NT2/D1 (cell line): ENCODE measurements at regions not wholly inside any gene's neighbourhood (a gene's known extent, or its start where the extent isn't known, plus 50 kb on each side); places are given as distances from the start of the nearest gene placed in this dataset.

Source experiments
- DNase-seq: peaks from one replicate; pipeline ENCODE4 v3.0.0-alpha.2; 2011; ENCODE audit warnings: low read depth, low spot score
- H3K27me3 ChIP-seq: 2 replicates; pipeline ENCODE4 v1.6.0; 2011; ENCODE audit warnings: mild to moderate bottlenecking; ENCODE audit not compliant: insufficient read length, insufficient read depth
- H3K36me3 ChIP-seq: 2 replicates; pipeline ENCODE4 v1.6.1; 2011; ENCODE audit warnings: mild to moderate bottlenecking, low read length, mixed read lengths; ENCODE audit not compliant: insufficient read depth, insufficient read length
- H3K4me1 ChIP-seq: 2 replicates; pipeline ENCODE4 v1.5.1; 2011; ENCODE audit not compliant: insufficient read depth, insufficient read length
- H3K4me3 ChIP-seq: 2 replicates; pipeline ENCODE4 v1.5.1; 2011; ENCODE audit warnings: low read depth; ENCODE audit not compliant: insufficient read length
- H3K9ac ChIP-seq: 2 replicates; pipeline ENCODE4 v1.6.0; 2011; ENCODE audit warnings: low read depth; ENCODE audit not compliant: insufficient read length
- H3K9me3 ChIP-seq: 2 replicates; pipeline ENCODE4 v1.5.1; 2011; ENCODE audit warnings: mild to moderate bottlenecking, low read length; ENCODE audit not compliant: insufficient read depth
- SUZ12 ChIP-seq: IDR thresholded peaks from 2 replicates; pipeline ENCODE4 v1.6.1; 2011; ENCODE audit not compliant: insufficient read length, insufficient read depth; ENCODE audit errors: extremely low read depth
- YY1 ChIP-seq: IDR thresholded peaks from 2 replicates; pipeline ENCODE4 v1.6.1; 2011; ENCODE audit not compliant: insufficient read length, insufficient read depth
- ZNF274 ChIP-seq: IDR thresholded peaks from 2 replicates; pipeline ENCODE4 v1.6.1; 2011; ENCODE audit warnings: mild to moderate bottlenecking, low read depth, low read length

DNA sequence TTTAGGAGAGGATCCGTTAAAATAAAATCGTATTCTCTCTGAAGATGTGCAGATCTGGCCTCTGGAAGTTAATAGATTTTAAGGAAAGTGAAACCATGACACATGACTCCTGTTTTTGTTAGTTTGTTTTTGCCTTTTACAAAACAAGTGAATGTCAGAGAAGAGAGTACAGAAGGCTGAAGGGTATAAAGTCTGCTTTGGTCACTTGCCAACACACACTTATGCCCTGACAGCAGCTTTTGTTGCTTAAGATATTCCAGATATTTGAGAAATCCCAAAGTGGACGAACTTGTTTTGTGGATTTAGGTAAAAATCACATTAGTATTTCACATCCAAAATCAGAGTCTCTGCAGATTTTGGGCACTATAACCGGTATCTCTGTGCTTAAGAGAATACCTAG lies 192.4 kb upstream of the RASGEF1B start:
- no peak for DNase-seq
- no peak for TF ChIP-seq YY1
- TF ChIP-seq SUZ12: no peak
- TF ChIP-seq ZNF274: no peak
- Histone ChIP-seq H3K4me3 (no peak overlapping the region), H3K4me1 (no peaks in the 10 kb centered on the region), H3K36me3 (no peaks in the 10 kb centered on the region), H3K9ac (no peak overlapping the region), H3K27me3 (no peaks in the 10 kb centered on the region), H3K9me3 (no peaks in the 10 kb centered on the region)

DNA sequence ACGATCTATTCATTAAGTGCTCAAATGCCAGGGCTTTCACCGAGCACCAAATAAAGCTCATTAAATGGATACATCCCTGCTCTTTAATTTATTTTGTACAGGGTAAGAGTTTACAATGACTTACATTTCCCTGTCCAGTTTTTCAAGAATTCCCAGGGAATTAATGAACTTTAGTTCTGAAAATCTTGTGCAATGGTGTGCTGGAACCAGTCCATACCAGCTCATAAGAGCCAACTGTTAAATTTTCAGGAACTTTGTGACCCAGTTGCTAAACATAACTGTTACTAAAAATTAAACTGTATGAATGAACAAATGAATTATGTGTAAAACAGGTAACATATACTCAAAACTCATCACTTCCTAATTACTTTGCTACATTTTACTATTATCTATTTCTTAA lies 191.7 kb upstream of the RASGEF1B start:
- DNase-seq: no peak
- no peak overlapping the region for H3K4me3 ChIP-seq
- H3K27me3 ChIP-seq: no peaks in the 10 kb centered on the region
- no peaks in the 10 kb centered on the region for H3K4me1 ChIP-seq
- TF ChIP-seq ZNF274 (no peak), YY1 (no peak), SUZ12 (no peak)
- no peaks in the 10 kb centered on the region for H3K36me3 ChIP-seq
- H3K9me3 ChIP-seq: no peaks in the 10 kb centered on the region
- no peak overlapping the region for H3K9ac ChIP-seq

DNA sequence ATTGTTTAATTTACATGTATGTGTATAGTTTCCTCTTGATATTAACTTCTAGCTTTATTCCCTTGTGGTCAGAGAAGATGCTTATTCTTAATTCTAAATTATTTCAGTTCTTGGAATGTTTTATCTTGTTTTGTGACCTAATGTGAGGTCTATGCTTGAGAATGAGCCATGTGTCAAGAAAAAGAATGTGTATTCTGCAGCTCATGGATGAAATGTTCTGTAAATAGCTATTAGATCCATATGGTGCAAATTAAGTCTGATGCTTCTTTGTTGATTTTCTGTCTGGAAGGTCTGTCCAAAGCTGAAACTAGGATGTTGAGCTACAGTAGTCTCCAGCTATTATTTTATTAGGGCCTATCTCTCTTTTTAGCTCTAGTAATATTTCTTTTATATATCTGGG lies 187.3 kb upstream of the RASGEF1B start:
- DNase-seq: no peak
- TF ChIP-seq SUZ12 (no peak), ZNF274 (no peak), YY1 (no peak)
- H3K36me3 ChIP-seq: no peaks in the 10 kb centered on the region
- no peaks in the 10 kb centered on the region for H3K9me3 ChIP-seq
- H3K27me3 ChIP-seq: no peaks in the 10 kb centered on the region
- H3K9ac ChIP-seq: no peak overlapping the region
- H3K4me1 ChIP-seq: no peaks in the 10 kb centered on the region
- no peak overlapping the region for H3K4me3 ChIP-seq

DNA sequence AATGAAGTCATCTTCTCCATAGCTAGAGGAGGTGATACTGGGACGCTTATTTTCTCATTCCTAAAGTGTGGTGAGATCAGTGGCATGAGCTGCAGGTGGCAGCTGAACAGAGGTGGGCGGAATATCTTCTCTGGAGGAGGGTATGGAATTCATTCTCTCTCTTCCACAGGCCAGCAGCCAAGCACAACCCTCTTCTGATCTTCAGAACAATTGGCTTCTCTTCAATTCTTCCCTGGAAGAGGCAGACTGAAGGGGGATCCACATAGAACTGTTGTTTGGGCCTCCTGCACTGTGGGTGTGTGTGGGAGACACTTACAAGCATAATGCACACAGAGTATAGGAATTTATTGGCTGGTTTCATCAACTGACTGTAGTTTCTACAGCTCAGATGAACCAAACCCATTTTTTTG lies 180.4 kb upstream of the RASGEF1B start:
- no peak overlapping the region for H3K9ac ChIP-seq
- no peaks in the 10 kb centered on the region for H3K36me3 ChIP-seq
- no peaks in the 10 kb centered on the region for H3K4me1 ChIP-seq
- H3K9me3 ChIP-seq: no peaks in the 10 kb centered on the region
- no peak for DNase-seq
- no peak for TF ChIP-seq SUZ12
- TF ChIP-seq YY1: no peak
- TF ChIP-seq ZNF274: no peak
- H3K27me3 ChIP-seq: no peaks in the 10 kb centered on the region
- H3K4me3 ChIP-seq: no peak overlapping the region

DNA sequence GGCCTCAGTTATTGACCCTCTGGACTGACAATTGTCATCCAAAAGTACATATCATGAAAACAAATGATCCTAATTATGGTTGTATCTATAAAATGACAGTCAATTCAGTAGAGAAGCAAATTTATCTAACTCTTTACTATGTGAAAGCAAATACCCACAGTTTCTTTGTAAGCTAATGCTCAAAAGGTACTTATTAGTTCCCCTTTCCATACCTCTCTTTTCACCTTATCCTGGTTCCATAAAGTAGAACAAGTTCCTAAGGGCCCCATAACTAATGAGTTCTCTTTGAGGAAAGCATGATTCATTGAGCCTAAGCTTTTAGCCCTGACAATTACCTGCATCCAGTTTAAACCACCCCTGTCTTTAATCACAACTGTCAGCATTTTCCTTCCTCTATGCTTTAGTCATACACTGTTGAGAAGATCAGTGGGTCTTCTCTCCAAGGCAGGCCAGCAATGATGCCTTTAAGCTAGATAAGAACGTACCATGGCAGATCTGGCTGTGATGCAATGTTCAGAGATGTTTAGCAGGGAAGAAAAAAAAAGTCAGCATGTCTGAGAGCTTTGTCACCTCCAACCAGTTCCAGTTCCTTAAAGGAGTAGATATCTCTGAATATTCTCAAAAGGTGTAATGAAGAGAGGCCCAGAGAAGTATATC lies 179.7 kb upstream of the RASGEF1B start:
- no peaks in the 10 kb centered on the region for H3K27me3 ChIP-seq
- H3K9ac ChIP-seq: no peak overlapping the region
- TF ChIP-seq YY1 (no peak), ZNF274 (no peak), SUZ12 (no peak)

DNA sequence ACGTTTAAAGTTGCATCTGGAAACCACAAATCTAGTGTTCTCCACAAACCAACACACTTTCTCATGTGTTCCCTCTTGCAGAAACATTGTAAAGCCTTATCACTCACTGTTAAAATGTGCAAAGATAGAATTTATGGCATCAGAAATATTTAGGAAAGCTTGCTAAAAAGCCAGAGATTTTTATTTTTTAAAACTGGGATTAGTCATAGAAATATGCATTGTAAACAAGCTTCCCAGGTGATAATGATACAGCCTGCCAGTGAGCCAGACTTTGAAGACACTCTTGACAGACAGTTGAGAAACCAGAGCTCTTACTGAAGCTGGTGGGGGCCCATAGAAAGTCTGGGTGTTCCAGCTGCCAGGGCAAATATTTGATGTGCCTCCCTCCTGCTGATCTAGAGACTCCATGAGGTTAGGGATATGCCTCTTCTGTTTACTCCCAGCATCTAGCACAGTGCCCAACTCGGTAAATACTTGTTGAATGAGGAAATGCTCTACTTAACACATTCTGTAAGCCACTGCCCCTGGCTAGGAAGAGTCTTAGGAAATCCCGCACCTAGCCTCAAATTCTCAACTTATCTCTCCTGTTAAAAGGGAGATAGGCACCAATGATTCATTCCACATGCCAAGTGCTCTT lies 179.0 kb upstream of the RASGEF1B start:
- Histone ChIP-seq H3K9me3 (no peaks in the 10 kb centered on the region), H3K4me3 (no peak overlapping the region), H3K4me1 (no peaks in the 10 kb centered on the region), H3K9ac (no peak overlapping the region), H3K27me3 (no peaks in the 10 kb centered on the region), H3K36me3 (no peaks in the 10 kb centered on the region)
- DNase-seq: no peak
- no peak for TF ChIP-seq ZNF274
- TF ChIP-seq SUZ12: no peak
- TF ChIP-seq YY1: no peak

More for the DNA sequence above, 179.7 kb upstream of the RASGEF1B start:
- Histone ChIP-seq H3K4me3 (no peak overlapping the region), H3K4me1 (no peaks in the 10 kb centered on the region), H3K36me3 (no peaks in the 10 kb centered on the region), H3K9me3 (no peaks in the 10 kb centered on the region)
- DNase-seq: no peak

DNA sequence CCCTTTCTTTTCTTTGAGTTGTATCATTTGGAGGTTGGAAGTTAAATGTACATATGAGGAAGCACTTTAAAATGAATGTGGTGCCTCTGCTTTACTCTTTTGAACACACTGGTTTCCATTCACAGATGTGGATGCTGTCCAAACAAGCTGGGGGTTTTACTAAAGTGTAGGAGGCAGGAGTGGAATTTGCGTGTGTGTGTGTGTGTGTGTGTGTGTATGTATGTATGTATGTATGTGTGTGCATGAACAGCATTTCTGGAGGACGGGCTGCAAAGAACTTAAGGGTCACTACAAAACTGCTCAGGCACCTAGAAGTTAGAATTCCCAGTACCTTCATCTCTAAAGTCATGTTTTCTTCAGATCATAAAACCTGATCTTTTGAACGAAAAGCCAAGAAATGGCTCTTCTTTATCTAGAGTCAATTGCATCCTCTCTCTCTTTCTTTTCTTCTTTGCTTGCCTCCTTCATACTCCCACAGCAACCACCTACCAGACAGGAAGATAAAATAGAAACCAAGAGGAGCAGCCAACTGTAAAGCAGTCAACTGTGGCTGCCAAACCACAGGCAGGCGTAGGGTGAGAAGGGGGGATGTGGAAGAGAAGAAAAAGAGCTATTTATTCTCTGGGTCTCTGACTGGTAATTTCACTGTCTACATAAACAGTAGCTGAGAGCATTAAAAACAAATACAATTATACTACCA lies 177.0 kb upstream of the RASGEF1B start:
- no peak for DNase-seq
- Histone ChIP-seq H3K9ac (no peak overlapping the region), H3K27me3 (no peaks in the 10 kb centered on the region), H3K9me3 (peaks cover 10% of the 10 kb centered on the region; the same call in 1 of the 2 replicates), H3K4me3 (no peak overlapping the region), H3K4me1 (no peaks in the 10 kb centered on the region), H3K36me3 (no peaks in the 10 kb centered on the region)
- TF ChIP-seq ZNF274 (no peak), YY1 (no peak), SUZ12 (no peak)
